HCT116 (cell line): ENCODE measurements at regions not wholly inside any gene's neighbourhood (a gene's known extent, or its start where the extent isn't known, plus 50 kb on each side); places are given as distances from the start of the nearest gene placed in this dataset.

Source experiments
- ATAC-seq: fragments of 200-7000 bp; cut with Tn5 transposase; 2 replicates; pipeline ENCODE4 v1.9.1; 2020; ENCODE audit warnings: mild to moderate bottlenecking, moderate library complexity
- BruUV-seq: library from RNA; stranded (reverse); fragments of 400-500 nt; replicated peaks from 2 replicates; lab custom pipeline; 2021; lab: Mats Ljungman, UMichigan
- CTCF ChIA-PET: fragments of 300-600 bp; sonication (Branson Sonifier 250); formaldehyde crosslinking; loops from one replicate; lab custom pipeline; 2021; ENCODE audit warnings: antibody characterized with exemption; lab: Charles Lee
- POLR2A ChIA-PET: fragments of 300-600, 350-600 bp; sonication (Branson Sonifier 250); formaldehyde crosslinking; loops from one replicate; lab custom pipeline; 2021; ENCODE audit warnings: antibody characterized with exemption; lab: Charles Lee
- RAD21 ChIA-PET, 2 experiments: fragments of 300-600 bp; sonication (Branson Sonifier 250); formaldehyde crosslinking; loops; one replicate each; lab custom pipeline; 2023; ENCODE audit warnings: low total read pairs in 2 of 2; ENCODE audit not compliant: uncharacterized antibody in 2 of 2, unreplicated experiment in 2 of 2, low non-redundant PET in 1 of 2; lab: Charles Lee
- DNase-seq: peaks from one replicate; pipeline ENCODE4 v3.0.0-alpha.2; 2010; ENCODE audit warnings: low read depth, low spot score
- H2AFZ ChIP-seq: fragments of 200-600 bp; shearing (Covaris generic), sonication (generic); 2 replicates; pipeline ENCODE4 v1.6.1; 2017; ENCODE audit warnings: low read depth, mixed run types, mixed read lengths, antibody characterized with exemption, low read length; ENCODE audit not compliant: poor library complexity, severe bottlenecking
- H3K27ac ChIP-seq: 2 replicates; pipeline ENCODE4 v1.5.1; 2012; ENCODE audit warnings: low read depth, low read length
- H3K27me3 ChIP-seq: fragments of 200-600 bp; sonication (generic); 2 replicates; pipeline ENCODE4 v1.6.1; 2016; ENCODE audit warnings: mixed run types, low read length, mixed read lengths; ENCODE audit not compliant: insufficient read depth
- H3K36me3 ChIP-seq, 2 experiments: fragments of 200-500 bp in 1 of 2; fragments of 200-600 bp in 1 of 2; sonication (Bioruptor generic) in 1 of 2; sonication (generic) in 1 of 2; 2 replicates each; pipeline versions ENCODE4 v1.5.1 to v1.6.1; 2014 to 2016; ENCODE audit warnings: low read length in 2 of 2, inconsistent platforms in 1 of 2, mixed read lengths in 1 of 2, mixed run types in 1 of 2; ENCODE audit not compliant: insufficient read depth in 2 of 2, control insufficient read depth in 1 of 2
- H3K4me1 ChIP-seq, 2 experiments: fragments of 200-600 bp in 1 of 2; sonication (generic) in 1 of 2; 2 replicates each; pipeline versions ENCODE4 v1.5.1 to v1.6.1; 2012 to 2017; ENCODE audit warnings: low read length in 2 of 2, inconsistent platforms in 1 of 2, mild to moderate bottlenecking in 1 of 2, mixed read lengths in 1 of 2, mixed run types in 1 of 2, moderate library complexity in 1 of 2; ENCODE audit not compliant: insufficient read depth in 2 of 2, control insufficient read depth in 1 of 2
- H3K4me2 ChIP-seq: fragments of 200-600 bp; sonication (generic); 2 replicates; pipeline ENCODE4 v1.6.1; 2017; ENCODE audit warnings: mixed run types, low read length, mixed read lengths
- H3K4me3 ChIP-seq, 2 experiments: fragments of 200-600 bp in 1 of 2; sonication (generic) in 1 of 2; replicated peaks in 1 of 2; 2 replicates each; pipeline ENCODE4 v1.5.1; 2011 to 2016; ENCODE audit warnings: low read length in 2 of 2, control low read depth in 1 of 2, low read depth in 1 of 2, mild to moderate bottlenecking in 1 of 2, mixed read lengths in 1 of 2, mixed run types in 1 of 2
- H3K79me2 ChIP-seq: fragments of 200-600 bp; sonication (generic); 2 replicates; pipeline ENCODE4 v1.6.1; 2017; ENCODE audit warnings: mild to moderate bottlenecking, mixed run types, low read length, moderate library complexity, mixed read lengths; ENCODE audit not compliant: insufficient read depth
- H3K9ac ChIP-seq: fragments of 200-600 bp; sonication (generic); 2 replicates; pipeline ENCODE4 v1.6.1; 2016; ENCODE audit warnings: low read length, mixed read lengths
- H3K9me2 ChIP-seq: fragments of 200-600 bp; sonication (generic), shearing (Covaris generic); 2 replicates; pipeline ENCODE4 v1.6.1; 2017; ENCODE audit warnings: mixed run types, mild to moderate bottlenecking, moderate library complexity; ENCODE audit not compliant: insufficient read depth
- H3K9me3 ChIP-seq, 2 experiments: fragments of 200-500 bp in 1 of 2; fragments of 200-600 bp in 1 of 2; sonication (Bioruptor generic) in 1 of 2; sonication (generic) in 1 of 2; 2 replicates each; pipeline ENCODE4 v1.6.1; 2014 to 2017; ENCODE audit warnings: low read length in 2 of 2, mixed read lengths in 2 of 2, inconsistent platforms in 1 of 2, low read depth in 1 of 2, mild to moderate bottlenecking in 1 of 2, mixed run types in 1 of 2, moderate library complexity in 1 of 2; ENCODE audit not compliant: control insufficient read depth in 1 of 2, insufficient read depth in 1 of 2
- H4K20me1 ChIP-seq: fragments of 200-600 bp; sonication (generic), shearing (Covaris generic); 2 replicates; pipeline ENCODE4 v1.6.1; 2017; ENCODE audit warnings: mixed run types, mild to moderate bottlenecking, moderate library complexity; ENCODE audit not compliant: insufficient read depth
- FOSL1 ChIP-seq: IDR thresholded peaks from 2 replicates; pipeline ENCODE4 v1.6.1; 2012; ENCODE audit warnings: low read depth
- JUND ChIP-seq: IDR thresholded peaks from 2 replicates; pipeline ENCODE4 v1.6.1; 2012
- POLR2AphosphoS5 ChIP-seq: IDR thresholded peaks from 2 replicates; pipeline ENCODE4 v1.6.1; 2011; ENCODE audit warnings: mild to moderate bottlenecking, low read depth, low read length, moderate library complexity
- SRF ChIP-seq: IDR thresholded peaks from 2 replicates; pipeline ENCODE4 v1.6.1; 2012; ENCODE audit warnings: low read depth
- intact Hi-C: fragments of 100-400 bp; cut with micrococcal nuclease; formaldehyde crosslinking; loops from 2 replicates; pipeline ENCODE4 v1.10.0; 2022
- TF ChIP-seq, protein P1 (sequence below): IDR thresholded peaks from 2 replicates; pipeline ENCODE4 v1.6.1; 2012; ENCODE audit warnings: low read depth
- TF ChIP-seq, protein P2 (sequence below): IDR thresholded peaks from 2 replicates; pipeline ENCODE4 v1.6.1; 2012

DNA sequence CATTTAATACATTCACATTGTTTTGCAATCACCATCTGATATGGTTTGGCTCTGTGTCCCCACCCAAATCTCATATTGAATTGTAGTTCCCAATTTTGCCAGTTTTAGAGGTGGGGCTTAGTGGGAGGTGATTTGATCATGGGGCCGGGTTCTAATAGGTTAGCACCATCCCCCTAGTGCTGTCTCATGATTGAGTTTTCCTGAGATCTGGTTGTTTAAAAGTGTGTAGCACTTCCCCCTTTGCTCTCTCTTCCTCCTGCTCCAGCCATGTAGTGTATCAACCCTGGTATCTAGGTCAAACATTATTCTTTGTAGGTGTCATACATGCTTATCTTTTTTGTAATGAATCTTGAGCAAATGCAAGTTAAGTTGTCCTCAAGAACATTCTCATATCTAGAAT is 83.3 kb upstream of the KIT start:
- intact Hi-C loops: no loop called here
- H4K20me1 ChIP-seq: no peaks in the 10 kb centered on the region
- CTCF ChIA-PET: no interaction called here

More for the DNA sequence above, 83.3 kb upstream of the KIT start:
- Histone ChIP-seq H3K36me3 (no peaks in the 10 kb centered on the region), H3K4me3 (no peak overlapping the region), H3K27me3 (peaks cover 10% of the 10 kb centered on the region), H3K79me2 (no peaks in the 10 kb centered on the region), H3K9me2 (no peaks in the 10 kb centered on the region), H3K4me2 (no peak overlapping the region), H3K9me3 (no peaks in the 10 kb centered on the region), H3K9ac (no peak overlapping the region), H3K4me1 (no peaks in the 10 kb centered on the region), H3K27ac (no peak overlapping the region), H2AFZ (no peak overlapping the region)
- POLR2A ChIA-PET: no interaction called here
- TF ChIP-seq SRF (no peak), JUND (no peak), FOSL1 (no peak), POLR2AphosphoS5 (no peak)
- TF ChIP-seq, protein P1, sequence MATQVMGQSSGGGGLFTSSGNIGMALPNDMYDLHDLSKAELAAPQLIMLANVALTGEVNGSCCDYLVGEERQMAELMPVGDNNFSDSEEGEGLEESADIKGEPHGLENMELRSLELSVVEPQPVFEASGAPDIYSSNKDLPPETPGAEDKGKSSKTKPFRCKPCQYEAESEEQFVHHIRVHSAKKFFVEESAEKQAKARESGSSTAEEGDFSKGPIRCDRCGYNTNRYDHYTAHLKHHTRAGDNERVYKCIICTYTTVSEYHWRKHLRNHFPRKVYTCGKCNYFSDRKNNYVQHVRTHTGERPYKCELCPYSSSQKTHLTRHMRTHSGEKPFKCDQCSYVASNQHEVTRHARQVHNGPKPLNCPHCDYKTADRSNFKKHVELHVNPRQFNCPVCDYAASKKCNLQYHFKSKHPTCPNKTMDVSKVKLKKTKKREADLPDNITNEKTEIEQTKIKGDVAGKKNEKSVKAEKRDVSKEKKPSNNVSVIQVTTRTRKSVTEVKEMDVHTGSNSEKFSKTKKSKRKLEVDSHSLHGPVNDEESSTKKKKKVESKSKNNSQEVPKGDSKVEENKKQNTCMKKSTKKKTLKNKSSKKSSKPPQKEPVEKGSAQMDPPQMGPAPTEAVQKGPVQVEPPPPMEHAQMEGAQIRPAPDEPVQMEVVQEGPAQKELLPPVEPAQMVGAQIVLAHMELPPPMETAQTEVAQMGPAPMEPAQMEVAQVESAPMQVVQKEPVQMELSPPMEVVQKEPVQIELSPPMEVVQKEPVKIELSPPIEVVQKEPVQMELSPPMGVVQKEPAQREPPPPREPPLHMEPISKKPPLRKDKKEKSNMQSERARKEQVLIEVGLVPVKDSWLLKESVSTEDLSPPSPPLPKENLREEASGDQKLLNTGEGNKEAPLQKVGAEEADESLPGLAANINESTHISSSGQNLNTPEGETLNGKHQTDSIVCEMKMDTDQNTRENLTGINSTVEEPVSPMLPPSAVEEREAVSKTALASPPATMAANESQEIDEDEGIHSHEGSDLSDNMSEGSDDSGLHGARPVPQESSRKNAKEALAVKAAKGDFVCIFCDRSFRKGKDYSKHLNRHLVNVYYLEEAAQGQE: no peak
- TF ChIP-seq, protein P2, sequence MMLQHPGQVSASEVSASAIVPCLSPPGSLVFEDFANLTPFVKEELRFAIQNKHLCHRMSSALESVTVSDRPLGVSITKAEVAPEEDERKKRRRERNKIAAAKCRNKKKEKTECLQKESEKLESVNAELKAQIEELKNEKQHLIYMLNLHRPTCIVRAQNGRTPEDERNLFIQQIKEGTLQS: no peak
- RAD21 ChIA-PET: no interaction called here
- no TSS peak for BruUV-seq
- no peak for DNase-seq
- ATAC-seq: no peak
